ENCODE measurements at regions not wholly inside any gene's neighbourhood (a gene's known extent, or its start where the extent isn't known, plus 50 kb on each side); places are given as distances from the start of the nearest gene placed in this dataset.
A peak's percentile ranks its signal among the peaks of the same experiment; 100 is the strongest.

DNA sequence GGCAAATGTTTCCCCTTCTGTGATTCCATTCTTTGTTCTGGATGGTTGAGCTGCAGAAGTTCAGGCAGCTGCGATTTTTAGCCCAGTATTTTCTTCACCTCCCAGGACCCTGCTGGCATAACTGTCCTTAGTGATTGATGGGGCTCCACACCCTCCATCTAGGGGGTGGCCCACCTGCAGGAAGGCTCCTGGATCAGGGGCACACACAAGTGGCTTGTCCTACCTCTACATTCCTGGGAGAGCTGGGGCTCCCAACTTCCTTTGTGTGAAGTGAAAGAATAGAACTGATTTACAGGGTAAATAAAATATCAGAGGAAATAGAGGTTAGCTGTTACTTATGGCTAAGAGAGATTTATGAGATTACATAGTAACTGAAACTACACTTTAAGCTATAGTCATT lies 129.5 kb upstream of the MAP3K7 start:
- DNase-seq (ENCODE audit: low read depth, low spot score) = no peak
- no peak for FAIRE-seq
- dilution Hi-C loops (cut with MboI; ENCODE audit: extremely low pct_ligation_motif_present, low sequenced_read_pairs) = no loop called here
- H3K4me3 ChIP-seq (ENCODE audit: control insufficient read depth in 2 of 3, extremely low read depth in 1 of 3, insufficient read depth in 2 of 3, low read depth in 1 of 3, low read length in 3 of 3) = no peak overlapping the region
- no peak overlapping the region for H3K4me2 ChIP-seq (ENCODE audit: control insufficient read depth, extremely low read depth, insufficient read depth, low read depth, low read length)
- no peaks in the 10 kb centered on the region for H3K27me3 ChIP-seq (ENCODE audit: control insufficient read depth, extremely low read depth, insufficient read depth, low read length)
- no peaks in the 10 kb centered on the region for H4K20me1 ChIP-seq (ENCODE audit: control insufficient read depth, extremely low read depth, insufficient read depth, low read length)
- no peaks in the 10 kb centered on the region for H3K36me3 ChIP-seq (ENCODE audit: control insufficient read depth in 2 of 2, extremely low read depth in 1 of 2, insufficient read depth in 2 of 2, low read length in 2 of 2)
- H2AFZ ChIP-seq (ENCODE audit: control insufficient read depth, low read length) = peak overlapping the region; percentile 38
- no peak overlapping the region for H3K9ac ChIP-seq (ENCODE audit: control insufficient read depth, extremely low read depth, insufficient read depth, low read length)
- no peak for TF ChIP-seq EZH2 (IDR thresholded peaks at IDR 0.05; ENCODE audit: low read length)
- peaks cover 33% of the 10 kb centered on the region for H3K4me1 ChIP-seq (ENCODE audit: control insufficient read depth, extremely low read depth, insufficient read depth, low read length)
- no peaks in the 10 kb centered on the region for H3K9me3 ChIP-seq (ENCODE audit: control insufficient read depth, low read depth, low read length)
- no peak overlapping the region for H3K27ac ChIP-seq (ENCODE audit: control insufficient read depth, insufficient read depth, low read length)
- no peaks in the 10 kb centered on the region for H3K9me1 ChIP-seq (ENCODE audit: control insufficient read depth, extremely low read depth, insufficient read depth, low read length)
- no peaks in the 10 kb centered on the region for H3K79me2 ChIP-seq (ENCODE audit: control insufficient read depth, insufficient read depth, low read length)

DNA sequence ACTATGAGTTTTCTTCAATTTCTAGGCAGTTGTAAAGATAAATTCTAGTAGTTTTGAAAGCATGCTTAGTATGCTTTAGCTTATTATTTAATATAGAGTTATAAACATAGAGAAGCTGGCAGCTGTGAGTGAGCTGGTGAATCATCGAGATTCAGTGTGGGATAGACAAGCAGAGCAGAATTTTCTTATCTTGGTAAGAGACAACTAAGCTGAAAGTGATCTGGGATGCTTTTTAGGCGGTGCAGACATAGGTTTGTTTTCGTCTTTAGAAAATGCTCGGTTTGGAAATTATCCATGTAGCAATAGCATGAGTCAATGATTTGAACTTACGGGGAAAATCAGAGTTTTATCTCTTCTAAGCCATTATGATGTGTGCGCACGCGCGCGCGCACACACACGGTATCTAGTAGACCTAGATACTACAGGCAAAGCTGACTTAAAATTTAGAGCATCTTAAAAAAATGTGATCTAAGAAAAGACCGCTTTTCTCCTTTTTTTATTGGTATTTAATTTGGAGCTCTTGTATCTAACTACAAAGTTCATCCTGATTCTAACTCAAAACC lies 128.3 kb upstream of the MAP3K7 start:
- Histone ChIP-seq H3K9me3 (ENCODE audit: control insufficient read depth, low read depth, low read length) (no peaks in the 10 kb centered on the region), H2AFZ (ENCODE audit: control insufficient read depth, low read length) (peak overlapping the region; percentile 73), H3K36me3 (ENCODE audit: control insufficient read depth in 2 of 2, extremely low read depth in 1 of 2, insufficient read depth in 2 of 2, low read length in 2 of 2) (no peaks in the 10 kb centered on the region), H3K4me1 (ENCODE audit: control insufficient read depth, extremely low read depth, insufficient read depth, low read length) (peaks cover 33% of the 10 kb centered on the region), H3K4me2 (ENCODE audit: control insufficient read depth, extremely low read depth, insufficient read depth, low read depth, low read length) (peak overlapping the region; percentile 84), H3K27ac (ENCODE audit: control insufficient read depth, insufficient read depth, low read length) (peak overlapping the region; percentile 82), H3K9ac (ENCODE audit: control insufficient read depth, extremely low read depth, insufficient read depth, low read length) (peak overlapping the region; percentile 65), H3K9me1 (ENCODE audit: control insufficient read depth, extremely low read depth, insufficient read depth, low read length) (no peaks in the 10 kb centered on the region), H3K79me2 (ENCODE audit: control insufficient read depth, insufficient read depth, low read length) (no peaks in the 10 kb centered on the region), H3K4me3 (ENCODE audit: control insufficient read depth in 2 of 3, extremely low read depth in 1 of 3, insufficient read depth in 2 of 3, low read depth in 1 of 3, low read length in 3 of 3) (peak overlapping the region in 2 of 3 experiments; percentile 53 to 54), H3K27me3 (ENCODE audit: control insufficient read depth, extremely low read depth, insufficient read depth, low read length) (no peaks in the 10 kb centered on the region), H4K20me1 (ENCODE audit: control insufficient read depth, extremely low read depth, insufficient read depth, low read length) (no peaks in the 10 kb centered on the region)
- no peak for FAIRE-seq
- TF ChIP-seq EZH2 (IDR thresholded peaks at IDR 0.05; ENCODE audit: low read length) = no peak
- TF ChIP-seq, protein P1, sequence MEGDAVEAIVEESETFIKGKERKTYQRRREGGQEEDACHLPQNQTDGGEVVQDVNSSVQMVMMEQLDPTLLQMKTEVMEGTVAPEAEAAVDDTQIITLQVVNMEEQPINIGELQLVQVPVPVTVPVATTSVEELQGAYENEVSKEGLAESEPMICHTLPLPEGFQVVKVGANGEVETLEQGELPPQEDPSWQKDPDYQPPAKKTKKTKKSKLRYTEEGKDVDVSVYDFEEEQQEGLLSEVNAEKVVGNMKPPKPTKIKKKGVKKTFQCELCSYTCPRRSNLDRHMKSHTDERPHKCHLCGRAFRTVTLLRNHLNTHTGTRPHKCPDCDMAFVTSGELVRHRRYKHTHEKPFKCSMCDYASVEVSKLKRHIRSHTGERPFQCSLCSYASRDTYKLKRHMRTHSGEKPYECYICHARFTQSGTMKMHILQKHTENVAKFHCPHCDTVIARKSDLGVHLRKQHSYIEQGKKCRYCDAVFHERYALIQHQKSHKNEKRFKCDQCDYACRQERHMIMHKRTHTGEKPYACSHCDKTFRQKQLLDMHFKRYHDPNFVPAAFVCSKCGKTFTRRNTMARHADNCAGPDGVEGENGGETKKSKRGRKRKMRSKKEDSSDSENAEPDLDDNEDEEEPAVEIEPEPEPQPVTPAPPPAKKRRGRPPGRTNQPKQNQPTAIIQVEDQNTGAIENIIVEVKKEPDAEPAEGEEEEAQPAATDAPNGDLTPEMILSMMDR (optimal IDR thresholded peaks at IDR 0.05 in 1 of 3, IDR thresholded peaks at IDR 0.05 in 1 of 3, conservative IDR thresholded peaks at IDR 0.05 in 1 of 3; ENCODE audit: extremely low read depth in 1 of 3, insufficient read depth in 2 of 3, low read length in 3 of 3) = no peak
- dilution Hi-C loops (cut with MboI; ENCODE audit: extremely low pct_ligation_motif_present, low sequenced_read_pairs) = no loop called here
- DNase-seq (ENCODE audit: low read depth, low spot score) = peak; percentile 36

DNA sequence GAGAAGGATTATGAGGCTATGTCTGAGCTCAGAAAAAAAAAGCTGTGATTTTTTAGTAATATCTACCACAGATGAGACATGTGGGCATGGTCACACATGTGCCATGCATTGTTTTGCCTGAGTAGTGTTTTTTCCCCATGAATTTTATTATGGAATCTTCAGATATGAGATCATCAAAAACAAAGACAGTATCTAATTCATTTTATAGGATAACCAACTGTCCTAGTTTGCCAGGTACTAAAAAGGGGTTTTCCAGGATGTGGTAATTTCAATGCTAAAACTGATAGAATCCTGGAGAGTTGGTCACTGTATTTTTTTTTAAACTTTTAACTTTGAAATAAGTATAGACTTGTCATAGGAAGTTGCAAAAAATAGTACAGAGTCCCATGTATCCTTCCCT lies 127.4 kb upstream of the MAP3K7 start:
- Histone ChIP-seq H3K27me3 (ENCODE audit: control insufficient read depth, extremely low read depth, insufficient read depth, low read length) (no peaks in the 10 kb centered on the region), H3K4me3 (ENCODE audit: control insufficient read depth in 2 of 3, extremely low read depth in 1 of 3, insufficient read depth in 2 of 3, low read depth in 1 of 3, low read length in 3 of 3) (no peak overlapping the region), H4K20me1 (ENCODE audit: control insufficient read depth, extremely low read depth, insufficient read depth, low read length) (no peaks in the 10 kb centered on the region), H3K9me3 (ENCODE audit: control insufficient read depth, low read depth, low read length) (no peaks in the 10 kb centered on the region), H3K4me1 (ENCODE audit: control insufficient read depth, extremely low read depth, insufficient read depth, low read length) (peaks cover 25% of the 10 kb centered on the region), H3K36me3 (ENCODE audit: control insufficient read depth in 2 of 2, extremely low read depth in 1 of 2, insufficient read depth in 2 of 2, low read length in 2 of 2) (no peaks in the 10 kb centered on the region), H3K79me2 (ENCODE audit: control insufficient read depth, insufficient read depth, low read length) (no peaks in the 10 kb centered on the region), H3K9ac (ENCODE audit: control insufficient read depth, extremely low read depth, insufficient read depth, low read length) (peak overlapping the region; percentile 65), H3K27ac (ENCODE audit: control insufficient read depth, insufficient read depth, low read length) (peak overlapping the region; percentile 82), H3K9me1 (ENCODE audit: control insufficient read depth, extremely low read depth, insufficient read depth, low read length) (no peaks in the 10 kb centered on the region), H2AFZ (ENCODE audit: control insufficient read depth, low read length) (peak overlapping the region; percentile 73), H3K4me2 (ENCODE audit: control insufficient read depth, extremely low read depth, insufficient read depth, low read depth, low read length) (peak overlapping the region; percentile 84)
- no peak for FAIRE-seq
- DNase-seq (ENCODE audit: low read depth, low spot score) = peak; percentile 67
- dilution Hi-C loops (cut with MboI; ENCODE audit: extremely low pct_ligation_motif_present, low sequenced_read_pairs) = no loop called here
- TF ChIP-seq, protein P1 (optimal IDR thresholded peaks at IDR 0.05 in 1 of 3, IDR thresholded peaks at IDR 0.05 in 1 of 3, conservative IDR thresholded peaks at IDR 0.05 in 1 of 3; ENCODE audit: extremely low read depth in 1 of 3, insufficient read depth in 2 of 3, low read length in 3 of 3) = no peak
- no peak for TF ChIP-seq EZH2 (IDR thresholded peaks at IDR 0.05; ENCODE audit: low read length)

Measured in keratinocyte (primary cell).